ENCODE measurements at regions not wholly inside any gene's neighbourhood (a gene's known extent, or its start where the extent isn't known, plus 50 kb on each side); places are given as distances from the start of the nearest gene placed in this dataset.

DNA sequence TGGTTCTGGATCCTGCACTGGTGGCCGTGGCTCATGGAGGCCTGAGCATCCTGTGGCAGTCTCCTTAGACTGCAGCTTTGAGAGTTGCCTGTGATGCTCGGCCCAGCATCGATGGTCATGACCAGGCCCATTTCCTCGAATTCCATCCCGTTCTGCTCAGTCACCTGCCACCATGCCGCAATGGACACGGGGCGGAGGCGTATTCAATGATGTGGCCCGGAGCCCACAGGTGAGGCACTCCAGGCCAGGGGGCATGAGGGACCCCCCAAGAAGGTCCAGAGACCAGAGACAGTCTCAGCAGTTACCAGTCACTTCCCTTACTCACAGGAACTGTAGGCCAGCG is 53.6 kb downstream of the SHANK2 start:
- Histone ChIP-seq H3K4me1 (no peaks in the 10 kb centered on the region), H3K27ac (no peak overlapping the region), H3K27me3 (no peaks in the 10 kb centered on the region), H3K36me3 (no peaks in the 10 kb centered on the region), H3K4me3 (no peak overlapping the region), H3K9me3 (no peaks in the 10 kb centered on the region)
- TF ChIP-seq, protein P1, sequence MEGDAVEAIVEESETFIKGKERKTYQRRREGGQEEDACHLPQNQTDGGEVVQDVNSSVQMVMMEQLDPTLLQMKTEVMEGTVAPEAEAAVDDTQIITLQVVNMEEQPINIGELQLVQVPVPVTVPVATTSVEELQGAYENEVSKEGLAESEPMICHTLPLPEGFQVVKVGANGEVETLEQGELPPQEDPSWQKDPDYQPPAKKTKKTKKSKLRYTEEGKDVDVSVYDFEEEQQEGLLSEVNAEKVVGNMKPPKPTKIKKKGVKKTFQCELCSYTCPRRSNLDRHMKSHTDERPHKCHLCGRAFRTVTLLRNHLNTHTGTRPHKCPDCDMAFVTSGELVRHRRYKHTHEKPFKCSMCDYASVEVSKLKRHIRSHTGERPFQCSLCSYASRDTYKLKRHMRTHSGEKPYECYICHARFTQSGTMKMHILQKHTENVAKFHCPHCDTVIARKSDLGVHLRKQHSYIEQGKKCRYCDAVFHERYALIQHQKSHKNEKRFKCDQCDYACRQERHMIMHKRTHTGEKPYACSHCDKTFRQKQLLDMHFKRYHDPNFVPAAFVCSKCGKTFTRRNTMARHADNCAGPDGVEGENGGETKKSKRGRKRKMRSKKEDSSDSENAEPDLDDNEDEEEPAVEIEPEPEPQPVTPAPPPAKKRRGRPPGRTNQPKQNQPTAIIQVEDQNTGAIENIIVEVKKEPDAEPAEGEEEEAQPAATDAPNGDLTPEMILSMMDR (IDR thresholded peaks at IDR 0.05), result no peak
- intact Hi-C loops (cut with DNase I), result no loop called here
- DNase-seq (ENCODE audit: low spot score in 2 of 2), result no peak

DNA sequence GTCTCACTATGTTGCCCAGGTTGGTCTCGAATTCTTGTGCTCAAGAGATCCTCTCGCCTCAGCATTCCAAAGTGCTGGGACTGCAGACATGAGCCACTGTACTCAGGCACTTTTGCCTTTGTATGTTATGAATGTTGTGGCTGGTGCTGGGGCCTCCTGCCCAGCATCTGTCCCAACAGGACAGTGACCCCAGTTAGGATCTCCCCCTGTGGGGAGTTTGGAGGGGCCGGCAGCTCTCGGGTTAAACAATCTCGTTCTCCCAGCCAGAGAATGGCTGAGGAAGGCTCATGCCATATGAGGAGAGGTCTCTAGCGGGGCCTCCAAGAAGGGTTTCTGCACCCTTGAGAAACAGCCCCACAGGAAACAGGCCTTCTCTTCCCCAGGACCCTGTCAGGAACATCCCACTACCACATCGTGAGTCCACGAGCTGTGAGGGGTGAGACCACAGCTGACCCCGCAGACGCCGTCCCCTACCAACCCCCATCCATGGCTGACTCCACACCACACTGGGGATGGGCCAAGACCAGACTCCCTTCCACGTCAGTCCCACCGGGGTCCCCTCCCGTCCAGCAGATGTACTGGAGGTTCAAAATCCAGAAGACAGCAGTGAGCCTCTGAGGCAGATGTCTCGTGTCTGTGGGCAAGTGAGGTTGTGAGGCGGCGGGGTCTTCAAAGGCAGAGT is 54.1 kb downstream of the SHANK2 start:
- intact Hi-C loops (cut with DNase I), result no loop called here
- no peak for DNase-seq (ENCODE audit: low spot score in 2 of 2)
- Histone ChIP-seq H3K4me1 (no peaks in the 10 kb centered on the region), H3K36me3 (no peaks in the 10 kb centered on the region), H3K27ac (no peak overlapping the region), H3K9me3 (no peaks in the 10 kb centered on the region), H3K4me3 (no peak overlapping the region), H3K27me3 (no peaks in the 10 kb centered on the region)
- TF ChIP-seq, protein P1 (IDR thresholded peaks at IDR 0.05), result no peak

DNA sequence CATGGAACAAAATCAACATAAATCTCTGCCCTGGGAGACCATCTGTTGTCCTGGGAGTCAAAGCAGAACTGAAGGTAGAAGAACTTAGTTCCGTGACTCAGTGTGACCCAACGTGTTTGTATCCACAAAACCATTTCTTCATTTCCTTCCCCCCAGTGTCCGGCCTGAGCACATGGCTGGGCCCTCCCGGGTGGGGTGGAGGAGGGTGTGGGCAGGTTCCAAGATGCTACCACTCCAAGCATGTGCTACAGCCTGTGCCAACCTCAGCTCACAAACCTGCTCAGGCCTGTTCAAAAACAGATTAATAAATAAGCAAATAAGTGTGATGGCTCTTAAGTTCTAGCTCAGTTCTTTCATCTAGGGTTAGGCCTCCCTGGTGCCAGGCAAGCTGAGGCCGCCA is 55.3 kb downstream of the SHANK2 start:
- TF ChIP-seq, protein P1 (IDR thresholded peaks at IDR 0.05), result no peak
- no peaks in the 10 kb centered on the region for H3K27me3 ChIP-seq
- intact Hi-C loops (cut with DNase I), result no loop called here
- no peak for DNase-seq (ENCODE audit: low spot score in 2 of 2)
- no peaks in the 10 kb centered on the region for H3K9me3 ChIP-seq
- H3K36me3 ChIP-seq, result no peaks in the 10 kb centered on the region
- H3K4me3 ChIP-seq, result no peak overlapping the region
- no peak overlapping the region for H3K27ac ChIP-seq
- no peaks in the 10 kb centered on the region for H3K4me1 ChIP-seq

DNA sequence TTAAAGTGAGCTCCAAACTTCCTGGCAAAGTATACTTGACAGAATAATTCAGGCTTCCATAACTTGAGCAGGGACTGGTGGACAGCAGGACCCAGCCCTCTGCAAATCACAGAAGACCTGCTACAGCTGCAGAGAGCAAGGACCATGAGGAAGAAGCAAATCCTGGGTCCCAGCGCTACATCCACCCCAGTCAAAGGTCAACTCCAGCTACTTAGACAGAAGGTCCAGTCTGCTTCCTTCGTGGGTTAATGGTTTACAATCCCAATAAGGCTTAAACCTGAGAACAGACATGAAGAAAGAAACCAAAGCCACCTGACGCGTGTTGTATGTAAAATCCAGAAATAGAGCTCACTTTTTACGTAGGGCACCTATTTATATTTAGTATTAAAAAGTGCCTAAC is 57.7 kb downstream of the SHANK2 start:
- intact Hi-C loops (cut with DNase I), result no loop called here
- TF ChIP-seq, protein P1 (IDR thresholded peaks at IDR 0.05), result no peak

DNA sequence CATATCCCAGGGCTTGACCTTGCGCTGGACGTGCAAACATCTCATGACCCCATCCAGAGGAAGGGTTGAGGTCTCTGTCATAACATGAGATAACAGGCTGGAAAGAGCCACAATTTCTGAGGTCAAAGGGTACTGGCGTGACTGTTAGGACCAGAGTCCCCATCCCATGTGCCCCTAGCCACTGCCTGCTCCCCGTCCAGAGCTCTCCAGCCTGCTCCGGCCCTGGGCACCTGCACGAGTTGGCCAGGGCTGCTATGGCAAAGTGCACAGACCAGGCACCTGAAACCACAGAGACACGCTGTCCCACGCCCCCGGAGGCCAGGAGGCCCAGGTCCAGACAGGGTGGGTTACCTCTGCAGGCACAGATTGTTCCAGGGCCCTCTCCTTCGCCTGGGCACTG is 58.9 kb downstream of the SHANK2 start:
- TF ChIP-seq, protein P1 (IDR thresholded peaks at IDR 0.05), result no peak
- intact Hi-C loops (cut with DNase I), result no loop called here
- no peak overlapping the region for H3K4me3 ChIP-seq
- DNase-seq (ENCODE audit: low spot score in 2 of 2), result no peak
- no peaks in the 10 kb centered on the region for H3K27me3 ChIP-seq
- no peaks in the 10 kb centered on the region for H3K36me3 ChIP-seq
- H3K9me3 ChIP-seq, result no peaks in the 10 kb centered on the region
- H3K27ac ChIP-seq, result no peak overlapping the region
- H3K4me1 ChIP-seq, result no peaks in the 10 kb centered on the region

More for the DNA sequence above, 57.7 kb downstream of the SHANK2 start:
- H3K27ac ChIP-seq, result no peak overlapping the region
- no peak for DNase-seq (ENCODE audit: low spot score in 2 of 2)
- no peak overlapping the region for H3K4me3 ChIP-seq
- no peaks in the 10 kb centered on the region for H3K9me3 ChIP-seq
- H3K36me3 ChIP-seq, result no peaks in the 10 kb centered on the region
- no peaks in the 10 kb centered on the region for H3K27me3 ChIP-seq
- H3K4me1 ChIP-seq, result no peaks in the 10 kb centered on the region

DNA sequence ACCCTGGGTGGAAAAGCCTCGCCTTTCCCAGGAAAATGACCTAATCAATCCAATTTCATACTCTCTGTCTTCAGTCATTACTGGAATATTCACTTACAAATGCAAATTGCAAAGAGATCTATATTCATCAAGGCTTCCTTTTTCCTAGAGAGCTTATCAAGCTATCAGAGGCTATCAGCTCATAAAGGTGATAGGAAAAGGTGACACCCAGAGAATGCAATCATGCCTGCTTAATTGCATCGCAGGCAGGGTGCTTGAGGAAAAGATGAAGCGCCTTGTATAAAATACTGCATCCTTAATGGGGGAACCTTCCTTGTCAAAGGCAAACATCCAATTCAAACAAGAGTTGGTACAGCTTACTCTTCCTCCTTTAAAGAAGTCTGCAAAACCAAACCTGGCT is 59.7 kb downstream of the SHANK2 start:
- H3K4me3 ChIP-seq, result no peak overlapping the region
- H3K4me1 ChIP-seq, result no peaks in the 10 kb centered on the region
- intact Hi-C loops (cut with DNase I), result no loop called here
- TF ChIP-seq, protein P1 (IDR thresholded peaks at IDR 0.05), result no peak
- H3K27me3 ChIP-seq, result no peaks in the 10 kb centered on the region
- H3K9me3 ChIP-seq, result no peaks in the 10 kb centered on the region
- DNase-seq (ENCODE audit: low spot score in 2 of 2), result no peak
- H3K36me3 ChIP-seq, result no peaks in the 10 kb centered on the region
- no peak overlapping the region for H3K27ac ChIP-seq
